HEK293 (cell line): ENCODE measurements at regions not wholly inside any gene's neighbourhood (a gene's known extent, or its start where the extent isn't known, plus 50 kb on each side); places are given as distances from the start of the nearest gene placed in this dataset.

Experiments used
- CTCF ChIP-seq: fragments of 450-650 bp; formaldehyde crosslinking; IDR thresholded peaks from 2 replicates; pipeline ENCODE4 v1.5.1; 2016; ENCODE audit warnings: missing biosample characterization, missing genetic modification characterization
- PBX3 ChIP-seq: sonication (generic); formaldehyde crosslinking; IDR thresholded peaks from 2 replicates; pipeline ENCODE4 v1.8.1; 2022; ENCODE audit warnings: mild to moderate bottlenecking, moderate library complexity, missing genetic modification reagents
- ZBTB8A ChIP-seq: fragments of 450-650 bp; formaldehyde crosslinking; IDR thresholded peaks from 2 replicates; pipeline ENCODE4 v1.5.1; 2016; ENCODE audit warnings: missing biosample characterization, missing genetic modification characterization
- ZNF223 ChIP-seq: fragments of 450-650 bp; formaldehyde crosslinking; IDR thresholded peaks from 2 replicates; pipeline ENCODE4 v1.5.1; 2016; ENCODE audit warnings: missing biosample characterization, missing genetic modification characterization
- ZNF274 ChIP-seq, 2 experiments: fragments of 200-500 bp in 1 of 2; fragments of 450-650 bp in 1 of 2; sonication (Bioruptor generic) in 1 of 2; formaldehyde crosslinking in 1 of 2; IDR thresholded peaks; 2 replicates each; pipeline versions ENCODE4 v1.5.1 to v1.6.1; 2014 to 2016; ENCODE audit warnings: borderline replicate concordance in 1 of 2, inconsistent platforms in 1 of 2, low read length in 1 of 2, missing biosample characterization in 1 of 2, missing genetic modification characterization in 1 of 2

- TF ChIP-seq ZNF223 (no peak), PBX3 (CRISPR knock-in tag) (no peak), ZBTB8A (tag by site-specific recombination) (no peak), ZNF274 (IDR thresholded peaks at IDR 0.05; ENCODE audit: low read length) (no peak), ZNF274 (tag by site-specific recombination; IDR thresholded peaks at IDR 0.05; ENCODE audit: borderline replicate concordance) (no peak), CTCF (tag by site-specific recombination) (no peak)
Observed at GRCh38 chr10:89887406-89887805, 186.0 kb downstream of the KIF20B start.
